Keratinocyte (primary cell): ENCODE measurements at regions not wholly inside any gene's neighbourhood (a gene's known extent, or its start where the extent isn't known, plus 50 kb on each side); places are given as distances from the start of the nearest gene placed in this dataset.

Experiments used
- DNase-seq: peaks from one replicate; pipeline ENCODE4 v3.0.0-alpha.2; 2011; ENCODE audit warnings: low read depth, missing footprints, low spot score
- FAIRE-seq: peaks from 2 replicates; lab custom pipeline; 2011; peaks lifted over from hg19 to GRCh38; lab: Jason Lieb, UNC
- H2AFZ ChIP-seq: 2 replicates; pipeline ENCODE4 v1.6.0; 2012; ENCODE audit warnings: low read length, control low read depth, inconsistent platforms; ENCODE audit not compliant: control insufficient read depth
- H3K27ac ChIP-seq: 2 replicates; pipeline ENCODE4 v1.5.1; 2011; ENCODE audit warnings: low read length; ENCODE audit not compliant: control insufficient read depth, insufficient read depth
- H3K27me3 ChIP-seq: 3 replicates; pipeline ENCODE4 v1.6.0; 2011; ENCODE audit warnings: low read length; ENCODE audit not compliant: control insufficient read depth, insufficient read depth; ENCODE audit errors: extremely low read depth
- H3K36me3 ChIP-seq, 2 experiments: 2 replicates in 1 of 2; 3 replicates in 1 of 2; pipeline ENCODE4 v1.5.1; 2011; ENCODE audit warnings: low read length in 2 of 2, mild to moderate bottlenecking in 1 of 2; ENCODE audit not compliant: control insufficient read depth in 2 of 2, insufficient read depth in 2 of 2; ENCODE audit errors: extremely low read depth in 1 of 2
- H3K4me1 ChIP-seq: 3 replicates; pipeline ENCODE4 v1.5.1; 2011; ENCODE audit warnings: low read length; ENCODE audit not compliant: control insufficient read depth, insufficient read depth; ENCODE audit errors: extremely low read depth
- H3K4me2 ChIP-seq: 3 replicates; pipeline ENCODE4 v1.6.0; 2011; ENCODE audit warnings: low read depth, low read length; ENCODE audit not compliant: control insufficient read depth, insufficient read depth; ENCODE audit errors: extremely low read depth
- H3K4me3 ChIP-seq, 3 experiments: fragments of 200-600 bp in 1 of 3; sonication (generic) in 1 of 3; 2 replicates in 2 of 3; 3 replicates in 1 of 3; pipeline ENCODE4 v1.5.1; 2011 to 2016; ENCODE audit warnings: low read length in 3 of 3, mild to moderate bottlenecking in 3 of 3, control low read depth in 2 of 3, inconsistent platforms in 1 of 3, low read depth in 1 of 3, mixed read lengths in 1 of 3, mixed run types in 1 of 3, moderate library complexity in 1 of 3; ENCODE audit not compliant: control insufficient read depth in 2 of 3, insufficient read depth in 2 of 3; ENCODE audit errors: extremely low read depth in 1 of 3
- H3K79me2 ChIP-seq: 2 replicates; pipeline ENCODE4 v1.6.0; 2012; ENCODE audit warnings: low read length; ENCODE audit not compliant: control insufficient read depth, insufficient read depth
- H3K9ac ChIP-seq: 3 replicates; pipeline ENCODE4 v1.6.0; 2011; ENCODE audit warnings: low read length; ENCODE audit not compliant: control insufficient read depth, insufficient read depth; ENCODE audit errors: extremely low read depth
- H3K9me1 ChIP-seq: 3 replicates; pipeline ENCODE4 v1.6.0; 2011; ENCODE audit warnings: low read length; ENCODE audit not compliant: control insufficient read depth, insufficient read depth; ENCODE audit errors: extremely low read depth
- H3K9me3 ChIP-seq: 2 replicates; pipeline ENCODE4 v1.5.1; 2012; ENCODE audit warnings: low read depth, low read length; ENCODE audit not compliant: control insufficient read depth
- H4K20me1 ChIP-seq: 3 replicates; pipeline ENCODE4 v1.6.0; 2011; ENCODE audit warnings: low read length; ENCODE audit not compliant: control insufficient read depth, insufficient read depth; ENCODE audit errors: extremely low read depth
- EZH2 ChIP-seq: IDR thresholded peaks from one replicate; pipeline ENCODE4 v1.6.1; 2012; ENCODE audit warnings: inconsistent platforms, mild to moderate bottlenecking, low read length, moderate library complexity
- dilution Hi-C: fragments of 300-500 bp; cut with MboI; formaldehyde crosslinking; loops from one replicate; pipeline ENCODE4 v1.7.0; 2020; ENCODE audit warnings: low sequenced_read_pairs; ENCODE audit not compliant: extremely low pct_ligation_motif_present
- TF ChIP-seq, protein P1 (sequence below), 3 experiments: IDR thresholded peaks in 1 of 3; conservative IDR thresholded peaks in 1 of 3; optimal IDR thresholded peaks in 1 of 3; 2 replicates in 2 of 3; 3 replicates in 1 of 3; pipeline versions ENCODE3 to v1.5.1; 2011; ENCODE audit warnings: low read length in 3 of 3, mild to moderate bottlenecking in 3 of 3, moderate library complexity in 2 of 3, control low read depth in 1 of 3, inconsistent platforms in 1 of 3; ENCODE audit not compliant: insufficient read depth in 2 of 3; ENCODE audit errors: extremely low read depth in 1 of 3

DNA sequence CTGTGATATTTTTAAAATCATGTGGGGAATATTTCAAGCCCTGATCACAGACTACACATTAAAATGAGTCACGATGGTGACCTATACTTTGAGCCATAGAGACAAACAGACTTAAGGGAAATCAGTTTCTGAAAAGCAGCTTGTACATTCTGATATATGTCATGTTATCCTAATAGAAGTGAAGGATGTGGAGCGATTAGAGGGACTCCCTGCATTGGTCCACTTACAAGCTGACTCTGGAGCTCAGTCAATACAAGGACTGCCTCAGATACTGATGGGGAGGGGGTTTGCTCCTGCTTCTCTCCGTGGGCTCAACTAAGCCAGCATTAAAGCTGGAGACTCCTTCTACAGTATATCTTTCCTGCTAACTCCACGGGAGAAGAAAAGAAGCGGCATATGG, 173.5 kb downstream of the ALG10B start:
- no peak overlapping the region for H3K4me3 ChIP-seq
- H3K9ac ChIP-seq, result no peak overlapping the region
- H3K36me3 ChIP-seq, result no peaks in the 10 kb centered on the region
- H2AFZ ChIP-seq, result no peak overlapping the region
- no peaks in the 10 kb centered on the region for H3K9me3 ChIP-seq
- no peaks in the 10 kb centered on the region for H3K4me1 ChIP-seq
- H4K20me1 ChIP-seq, result no peaks in the 10 kb centered on the region
- H3K9me1 ChIP-seq, result no peaks in the 10 kb centered on the region
- dilution Hi-C loops, result no loop called here
- TF ChIP-seq, protein P1, sequence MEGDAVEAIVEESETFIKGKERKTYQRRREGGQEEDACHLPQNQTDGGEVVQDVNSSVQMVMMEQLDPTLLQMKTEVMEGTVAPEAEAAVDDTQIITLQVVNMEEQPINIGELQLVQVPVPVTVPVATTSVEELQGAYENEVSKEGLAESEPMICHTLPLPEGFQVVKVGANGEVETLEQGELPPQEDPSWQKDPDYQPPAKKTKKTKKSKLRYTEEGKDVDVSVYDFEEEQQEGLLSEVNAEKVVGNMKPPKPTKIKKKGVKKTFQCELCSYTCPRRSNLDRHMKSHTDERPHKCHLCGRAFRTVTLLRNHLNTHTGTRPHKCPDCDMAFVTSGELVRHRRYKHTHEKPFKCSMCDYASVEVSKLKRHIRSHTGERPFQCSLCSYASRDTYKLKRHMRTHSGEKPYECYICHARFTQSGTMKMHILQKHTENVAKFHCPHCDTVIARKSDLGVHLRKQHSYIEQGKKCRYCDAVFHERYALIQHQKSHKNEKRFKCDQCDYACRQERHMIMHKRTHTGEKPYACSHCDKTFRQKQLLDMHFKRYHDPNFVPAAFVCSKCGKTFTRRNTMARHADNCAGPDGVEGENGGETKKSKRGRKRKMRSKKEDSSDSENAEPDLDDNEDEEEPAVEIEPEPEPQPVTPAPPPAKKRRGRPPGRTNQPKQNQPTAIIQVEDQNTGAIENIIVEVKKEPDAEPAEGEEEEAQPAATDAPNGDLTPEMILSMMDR (optimal IDR thresholded peaks at IDR 0.05 in 1 of 3, IDR thresholded peaks at IDR 0.05 in 1 of 3, conservative IDR thresholded peaks at IDR 0.05 in 1 of 3; ENCODE audit: extremely low read depth in 1 of 3, insufficient read depth in 2 of 3, low read length in 3 of 3), result no peak
- TF ChIP-seq EZH2, result no peak
- DNase-seq (no peak), FAIRE-seq (no peak)
- H3K4me2 ChIP-seq, result no peak overlapping the region
- H3K79me2 ChIP-seq, result no peaks in the 10 kb centered on the region
- H3K27ac ChIP-seq, result no peak overlapping the region
- H3K27me3 ChIP-seq, result no peaks in the 10 kb centered on the region

DNA sequence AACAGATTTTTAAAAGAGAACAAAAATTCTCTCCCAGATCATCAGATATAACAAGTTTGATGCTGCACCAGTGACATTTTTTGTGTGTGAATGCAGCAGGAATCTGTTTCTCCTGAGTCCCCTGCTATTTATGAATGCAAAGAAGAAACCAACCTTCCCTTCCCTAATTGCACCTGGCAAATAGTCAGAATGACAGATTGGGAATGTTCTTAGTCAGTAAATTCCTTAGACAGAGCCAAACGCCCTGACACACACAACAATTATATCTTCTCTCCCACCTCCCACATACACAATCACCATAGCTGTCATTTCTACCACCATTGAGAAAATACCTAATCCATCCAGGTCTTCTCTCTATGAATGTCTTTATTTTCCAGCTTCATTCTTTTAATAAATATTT, 174.4 kb downstream of the ALG10B start:
- H3K4me3 ChIP-seq, result no peak overlapping the region
- no peak overlapping the region for H3K27ac ChIP-seq
- no peak for TF ChIP-seq EZH2
- TF ChIP-seq, protein P1 (optimal IDR thresholded peaks at IDR 0.05 in 1 of 3, IDR thresholded peaks at IDR 0.05 in 1 of 3, conservative IDR thresholded peaks at IDR 0.05 in 1 of 3; ENCODE audit: extremely low read depth in 1 of 3, insufficient read depth in 2 of 3, low read length in 3 of 3), result no peak
- H2AFZ ChIP-seq, result no peak overlapping the region
- H3K9me3 ChIP-seq, result no peaks in the 10 kb centered on the region
- no peak overlapping the region for H3K9ac ChIP-seq
- H3K4me1 ChIP-seq, result no peaks in the 10 kb centered on the region
- no peak overlapping the region for H3K4me2 ChIP-seq
- FAIRE-seq (no peak), DNase-seq (no peak)
- no peaks in the 10 kb centered on the region for H3K9me1 ChIP-seq
- H3K79me2 ChIP-seq, result no peaks in the 10 kb centered on the region
- H3K36me3 ChIP-seq, result no peaks in the 10 kb centered on the region
- no peaks in the 10 kb centered on the region for H4K20me1 ChIP-seq
- dilution Hi-C loops, result no loop called here
- no peaks in the 10 kb centered on the region for H3K27me3 ChIP-seq
